K562 (cell line): ENCODE measurements at regions not wholly inside any gene's neighbourhood (a gene's known extent, or its start where the extent isn't known, plus 50 kb on each side); places are given as distances from the start of the nearest gene placed in this dataset.

Source experiments
- ATAC-seq: fragments of 200-7000 bp; cut with Tn5 transposase; 3 replicates; pipeline ENCODE4 v1.9.1; 2020; ENCODE audit warnings: moderate library complexity
- BruUV-seq: library from RNA; stranded (reverse); fragments of 400-500 nt; replicated peaks from 2 replicates; lab custom pipeline; 2021; lab: Mats Ljungman, UMichigan
- CTCF ChIA-PET: fragments of 300-600 bp; formaldehyde crosslinking; extraction: SDS; loops from one replicate; lab custom pipeline; 2021; ENCODE audit warnings: low intra/inter-chr PET ratio; lab: Yijun Ruan, JAX
- POLR2A ChIA-PET: fragments of 300-600, 350-650 bp; sonication (Branson Sonifier 250); formaldehyde crosslinking; extraction: SDS; loops from one replicate; lab custom pipeline; 2021; ENCODE audit warnings: antibody characterized with exemption, inconsistent platforms; lab: Yijun Ruan, JAX
- DNase-seq, 4 experiments: peaks; one replicate each; pipeline versions ENCODE4 v3.0.0 to v3.0.0-alpha.2; 2011 to 2018; ENCODE audit warnings: low spot score in 3 of 4, mixed read lengths in 3 of 4; ENCODE audit errors: extremely low read depth in 1 of 4
- FAIRE-seq: peaks from 2 replicates; lab custom pipeline; 2011; peaks lifted over from hg19 to GRCh38; lab: Jason Lieb, UNC
- H2AFZ ChIP-seq: 2 replicates; pipeline ENCODE4 v1.6.0; 2011; ENCODE audit warnings: low read depth, low read length, control low read depth, inconsistent platforms
- H3K27ac ChIP-seq: fragments of 200-600 bp; 3 replicates; pipeline ENCODE4 v1.8.0; 2011; ENCODE audit warnings: low read depth, mild to moderate bottlenecking, control low read depth, inconsistent platforms, low read length, moderate library complexity, mixed read lengths; ENCODE audit errors: extremely low read depth
- H3K27me3 ChIP-seq, 2 experiments: fragments of 300-600 bp in 1 of 2; 2 replicates in 1 of 2; 3 replicates in 1 of 2; pipeline versions ENCODE4 v1.6.0 to v1.8.0; 2011; ENCODE audit warnings: inconsistent platforms in 2 of 2, low read length in 2 of 2, mild to moderate bottlenecking in 1 of 2, mixed read lengths in 1 of 2, moderate library complexity in 1 of 2; ENCODE audit not compliant: control insufficient read depth in 2 of 2, insufficient read depth in 2 of 2
- H3K36me3 ChIP-seq: fragments of 300-600 bp; 3 replicates; pipeline ENCODE4 v1.8.0; 2011; ENCODE audit warnings: mild to moderate bottlenecking, low read length, inconsistent platforms; ENCODE audit not compliant: control insufficient read depth, insufficient read depth
- H3K4me1 ChIP-seq, 2 experiments: fragments of 200-600 bp in 1 of 2; replicated peaks in 1 of 2; 2 replicates in 1 of 2; 3 replicates in 1 of 2; pipeline versions ENCODE4 v1.5.1 to v1.8.0; 2011; ENCODE audit warnings: inconsistent platforms in 2 of 2, low read length in 2 of 2, mild to moderate bottlenecking in 1 of 2, mixed read lengths in 1 of 2, moderate library complexity in 1 of 2; ENCODE audit not compliant: control insufficient read depth in 2 of 2, insufficient read depth in 2 of 2
- H3K4me2 ChIP-seq: 2 replicates; pipeline ENCODE4 v1.6.1; 2011; ENCODE audit warnings: low read length, control low read depth, inconsistent platforms, mixed read lengths; ENCODE audit not compliant: insufficient read depth
- H3K4me3 ChIP-seq: fragments of 200-600 bp; sonication (generic), shearing (Covaris generic); 2 replicates; pipeline ENCODE4 v1.5.1; 2016; ENCODE audit warnings: control low read depth, inconsistent platforms
- H3K79me2 ChIP-seq: fragments of 200-600 bp; 3 replicates; pipeline ENCODE4 v1.8.0; 2011; ENCODE audit warnings: low read length, inconsistent platforms; ENCODE audit not compliant: control insufficient read depth, insufficient read depth
- H3K9ac ChIP-seq, 2 experiments: 2 replicates each; pipeline versions ENCODE4 v1.6.0 to v1.6.1; 2011; ENCODE audit warnings: low read depth in 2 of 2, low read length in 2 of 2, control low read depth in 1 of 2, inconsistent platforms in 1 of 2, mild to moderate bottlenecking in 1 of 2, mixed read lengths in 1 of 2; ENCODE audit not compliant: insufficient read depth in 1 of 2
- H3K9me1 ChIP-seq: one replicate; pipeline ENCODE4 v1.6.0; 2011; ENCODE audit warnings: inconsistent platforms, mild to moderate bottlenecking, low read length, moderate library complexity; ENCODE audit not compliant: control insufficient read depth, insufficient read depth
- H3K9me3 ChIP-seq: replicated peaks from 2 replicates; pipeline ENCODE4 v1.5.1; 2011; ENCODE audit warnings: low read depth, low read length, inconsistent platforms; ENCODE audit not compliant: control insufficient read depth, insufficient read depth
- H4K20me1 ChIP-seq: replicated peaks from 2 replicates; pipeline ENCODE4 v1.6.1; 2011; ENCODE audit warnings: low read length, inconsistent platforms, mixed read lengths; ENCODE audit not compliant: control insufficient read depth, insufficient read depth
- EP300 ChIP-seq: IDR thresholded peaks from 2 replicates; pipeline ENCODE4 v1.6.1; 2012; ENCODE audit warnings: low read length, improper control_type of control experiment
- ESRRA ChIP-seq: fragments of 450-650 bp; IDR thresholded peaks from 2 replicates; pipeline ENCODE4 v1.6.1; 2014; ENCODE audit warnings: low read depth, mild to moderate bottlenecking, moderate library complexity, borderline replicate concordance
- FOXK2 ChIP-seq, 2 experiments: fragments of 450-650 bp; IDR thresholded peaks in 1 of 2; conservative IDR thresholded peaks in 1 of 2; 2 replicates each; pipeline ENCODE4 v1.6.1; 2016; ENCODE audit warnings: low read depth in 2 of 2, mild to moderate bottlenecking in 1 of 2
- MAFF ChIP-seq: IDR thresholded peaks from 2 replicates; pipeline ENCODE4 v1.6.1; 2012; ENCODE audit warnings: low read length, improper control_type of control experiment
- ZKSCAN1 ChIP-seq: fragments of 150-350 bp; IDR thresholded peaks from 2 replicates; pipeline ENCODE4 v1.6.1; 2016; ENCODE audit warnings: low read depth, low read length
- WGBS: fragments of 100-300 bp; shearing (Covaris generic); methylation state at CpG from one replicate; pipeline ENCODE4 v1.1.6; 2016; ENCODE audit warnings: low coverage, mixed read lengths; ENCODE audit not compliant: insufficient coverage; ENCODE audit errors: missing lambda C conversion rate; 5-methylcytosine and 5-hydroxymethylcytosine counted together
- in situ Hi-C: fragments of 300-500 bp; cut with MboI; formaldehyde crosslinking; loops from 4 replicates; pipeline ENCODE4 v1.15.0; 2018; ENCODE audit warnings: inconsistent platforms, mixed read lengths
- intact Hi-C: fragments of 100-400 bp; cut with micrococcal nuclease; formaldehyde crosslinking; loops from 2 replicates; pipeline ENCODE4 v1.14.2; 2022
- TF ChIP-seq, protein P1 (sequence below): sonication (generic); formaldehyde crosslinking; IDR thresholded peaks from 2 replicates; pipeline ENCODE4 v1.8.0; 2022; ENCODE audit warnings: mild to moderate bottlenecking, missing genetic modification reagents
- TF ChIP-seq, protein P2 (sequence below): fragments of 450-650 bp; IDR thresholded peaks from 2 replicates; pipeline ENCODE4 v1.6.1; 2016; ENCODE audit warnings: mild to moderate bottlenecking, moderate library complexity

- TF ChIP-seq ZKSCAN1 (no peak), FOXK2 (conservative IDR thresholded peaks at IDR 0.05 in 1 of 2, IDR thresholded peaks at IDR 0.05 in 1 of 2; ENCODE audit: low read depth in 2 of 2) (no peak)
- TF ChIP-seq, protein P1, sequence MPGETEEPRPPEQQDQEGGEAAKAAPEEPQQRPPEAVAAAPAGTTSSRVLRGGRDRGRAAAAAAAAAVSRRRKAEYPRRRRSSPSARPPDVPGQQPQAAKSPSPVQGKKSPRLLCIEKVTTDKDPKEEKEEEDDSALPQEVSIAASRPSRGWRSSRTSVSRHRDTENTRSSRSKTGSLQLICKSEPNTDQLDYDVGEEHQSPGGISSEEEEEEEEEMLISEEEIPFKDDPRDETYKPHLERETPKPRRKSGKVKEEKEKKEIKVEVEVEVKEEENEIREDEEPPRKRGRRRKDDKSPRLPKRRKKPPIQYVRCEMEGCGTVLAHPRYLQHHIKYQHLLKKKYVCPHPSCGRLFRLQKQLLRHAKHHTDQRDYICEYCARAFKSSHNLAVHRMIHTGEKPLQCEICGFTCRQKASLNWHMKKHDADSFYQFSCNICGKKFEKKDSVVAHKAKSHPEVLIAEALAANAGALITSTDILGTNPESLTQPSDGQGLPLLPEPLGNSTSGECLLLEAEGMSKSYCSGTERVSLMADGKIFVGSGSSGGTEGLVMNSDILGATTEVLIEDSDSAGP (CRISPR knock-in tag): no peak
Measured at GRCh38 chr13:111047326-111047725, 67.8 kb upstream of the ARHGEF7 start (continued).

- H3K27me3 ChIP-seq: no peaks in the 10 kb centered on the region
- intact Hi-C loops: loop anchor here (10.0 kb wide), 1 partner anchor 452 kb away; no protein-coding TSS in a partner anchor
- 46% methylated on average over 9 of the region's 9 CpGs for WGBS
- ChIA-PET POLR2A (interaction anchor here (0.9 to 1.4 kb wide), 3 partner anchors 9 to 133 kb away, joined by 3 to 5 read pairs (median 4); no protein-coding TSS in a partner anchor), CTCF (no interaction called here)
- ATAC-seq (peak; percentile 74), FAIRE-seq (peak; percentile 75), DNase-seq (peak; percentile 25 to 73 (median 38))
- no peak overlapping the region for H3K4me2 ChIP-seq
- 0 out of 4 replicates have a peak overlapping the region, but pooled peaks of 1 of the 2 experiments have one; percentile 48 for H3K9ac ChIP-seq
- no TSS peak for BruUV-seq
- no peaks in the 10 kb centered on the region for H3K36me3 ChIP-seq
- peak overlapping the region; percentile 85 for H2AFZ ChIP-seq
- no peaks in the 10 kb centered on the region for H3K9me3 ChIP-seq
- in situ Hi-C loops: loop anchor here (5.0 kb wide), 1 partner anchor 99 kb away; no protein-coding TSS in a partner anchor
- no peaks in the 10 kb centered on the region for H3K9me1 ChIP-seq
- no peaks in the 10 kb centered on the region for H3K79me2 ChIP-seq
- H3K4me3 ChIP-seq: no peak overlapping the region
- peaks cover 13 to 26% of the 10 kb centered on the region in 2 experiments for H3K4me1 ChIP-seq
- no peaks in the 10 kb centered on the region for H4K20me1 ChIP-seq
- H3K27ac ChIP-seq: peak overlapping the region; percentile 64; the same call in 2 of the 3 replicates
- TF ChIP-seq MAFF: peak; percentile 24; the same call in 1 of the 2 replicates
- peak; percentile 45; the same call in 1 of the 2 replicates for TF ChIP-seq EP300
- no peak for TF ChIP-seq ESRRA
- TF ChIP-seq, protein P2, sequence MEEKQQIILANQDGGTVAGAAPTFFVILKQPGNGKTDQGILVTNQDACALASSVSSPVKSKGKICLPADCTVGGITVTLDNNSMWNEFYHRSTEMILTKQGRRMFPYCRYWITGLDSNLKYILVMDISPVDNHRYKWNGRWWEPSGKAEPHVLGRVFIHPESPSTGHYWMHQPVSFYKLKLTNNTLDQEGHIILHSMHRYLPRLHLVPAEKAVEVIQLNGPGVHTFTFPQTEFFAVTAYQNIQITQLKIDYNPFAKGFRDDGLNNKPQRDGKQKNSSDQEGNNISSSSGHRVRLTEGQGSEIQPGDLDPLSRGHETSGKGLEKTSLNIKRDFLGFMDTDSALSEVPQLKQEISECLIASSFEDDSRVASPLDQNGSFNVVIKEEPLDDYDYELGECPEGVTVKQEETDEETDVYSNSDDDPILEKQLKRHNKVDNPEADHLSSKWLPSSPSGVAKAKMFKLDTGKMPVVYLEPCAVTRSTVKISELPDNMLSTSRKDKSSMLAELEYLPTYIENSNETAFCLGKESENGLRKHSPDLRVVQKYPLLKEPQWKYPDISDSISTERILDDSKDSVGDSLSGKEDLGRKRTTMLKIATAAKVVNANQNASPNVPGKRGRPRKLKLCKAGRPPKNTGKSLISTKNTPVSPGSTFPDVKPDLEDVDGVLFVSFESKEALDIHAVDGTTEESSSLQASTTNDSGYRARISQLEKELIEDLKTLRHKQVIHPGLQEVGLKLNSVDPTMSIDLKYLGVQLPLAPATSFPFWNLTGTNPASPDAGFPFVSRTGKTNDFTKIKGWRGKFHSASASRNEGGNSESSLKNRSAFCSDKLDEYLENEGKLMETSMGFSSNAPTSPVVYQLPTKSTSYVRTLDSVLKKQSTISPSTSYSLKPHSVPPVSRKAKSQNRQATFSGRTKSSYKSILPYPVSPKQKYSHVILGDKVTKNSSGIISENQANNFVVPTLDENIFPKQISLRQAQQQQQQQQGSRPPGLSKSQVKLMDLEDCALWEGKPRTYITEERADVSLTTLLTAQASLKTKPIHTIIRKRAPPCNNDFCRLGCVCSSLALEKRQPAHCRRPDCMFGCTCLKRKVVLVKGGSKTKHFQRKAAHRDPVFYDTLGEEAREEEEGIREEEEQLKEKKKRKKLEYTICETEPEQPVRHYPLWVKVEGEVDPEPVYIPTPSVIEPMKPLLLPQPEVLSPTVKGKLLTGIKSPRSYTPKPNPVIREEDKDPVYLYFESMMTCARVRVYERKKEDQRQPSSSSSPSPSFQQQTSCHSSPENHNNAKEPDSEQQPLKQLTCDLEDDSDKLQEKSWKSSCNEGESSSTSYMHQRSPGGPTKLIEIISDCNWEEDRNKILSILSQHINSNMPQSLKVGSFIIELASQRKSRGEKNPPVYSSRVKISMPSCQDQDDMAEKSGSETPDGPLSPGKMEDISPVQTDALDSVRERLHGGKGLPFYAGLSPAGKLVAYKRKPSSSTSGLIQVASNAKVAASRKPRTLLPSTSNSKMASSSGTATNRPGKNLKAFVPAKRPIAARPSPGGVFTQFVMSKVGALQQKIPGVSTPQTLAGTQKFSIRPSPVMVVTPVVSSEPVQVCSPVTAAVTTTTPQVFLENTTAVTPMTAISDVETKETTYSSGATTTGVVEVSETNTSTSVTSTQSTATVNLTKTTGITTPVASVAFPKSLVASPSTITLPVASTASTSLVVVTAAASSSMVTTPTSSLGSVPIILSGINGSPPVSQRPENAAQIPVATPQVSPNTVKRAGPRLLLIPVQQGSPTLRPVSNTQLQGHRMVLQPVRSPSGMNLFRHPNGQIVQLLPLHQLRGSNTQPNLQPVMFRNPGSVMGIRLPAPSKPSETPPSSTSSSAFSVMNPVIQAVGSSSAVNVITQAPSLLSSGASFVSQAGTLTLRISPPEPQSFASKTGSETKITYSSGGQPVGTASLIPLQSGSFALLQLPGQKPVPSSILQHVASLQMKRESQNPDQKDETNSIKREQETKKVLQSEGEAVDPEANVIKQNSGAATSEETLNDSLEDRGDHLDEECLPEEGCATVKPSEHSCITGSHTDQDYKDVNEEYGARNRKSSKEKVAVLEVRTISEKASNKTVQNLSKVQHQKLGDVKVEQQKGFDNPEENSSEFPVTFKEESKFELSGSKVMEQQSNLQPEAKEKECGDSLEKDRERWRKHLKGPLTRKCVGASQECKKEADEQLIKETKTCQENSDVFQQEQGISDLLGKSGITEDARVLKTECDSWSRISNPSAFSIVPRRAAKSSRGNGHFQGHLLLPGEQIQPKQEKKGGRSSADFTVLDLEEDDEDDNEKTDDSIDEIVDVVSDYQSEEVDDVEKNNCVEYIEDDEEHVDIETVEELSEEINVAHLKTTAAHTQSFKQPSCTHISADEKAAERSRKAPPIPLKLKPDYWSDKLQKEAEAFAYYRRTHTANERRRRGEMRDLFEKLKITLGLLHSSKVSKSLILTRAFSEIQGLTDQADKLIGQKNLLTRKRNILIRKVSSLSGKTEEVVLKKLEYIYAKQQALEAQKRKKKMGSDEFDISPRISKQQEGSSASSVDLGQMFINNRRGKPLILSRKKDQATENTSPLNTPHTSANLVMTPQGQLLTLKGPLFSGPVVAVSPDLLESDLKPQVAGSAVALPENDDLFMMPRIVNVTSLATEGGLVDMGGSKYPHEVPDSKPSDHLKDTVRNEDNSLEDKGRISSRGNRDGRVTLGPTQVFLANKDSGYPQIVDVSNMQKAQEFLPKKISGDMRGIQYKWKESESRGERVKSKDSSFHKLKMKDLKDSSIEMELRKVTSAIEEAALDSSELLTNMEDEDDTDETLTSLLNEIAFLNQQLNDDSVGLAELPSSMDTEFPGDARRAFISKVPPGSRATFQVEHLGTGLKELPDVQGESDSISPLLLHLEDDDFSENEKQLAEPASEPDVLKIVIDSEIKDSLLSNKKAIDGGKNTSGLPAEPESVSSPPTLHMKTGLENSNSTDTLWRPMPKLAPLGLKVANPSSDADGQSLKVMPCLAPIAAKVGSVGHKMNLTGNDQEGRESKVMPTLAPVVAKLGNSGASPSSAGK: peak; percentile 60
Measured at GRCh38 chr13:111046590-111047141, 68.4 kb upstream of the ARHGEF7 start.
